ENCODE measurements at regions not wholly inside any gene's neighbourhood (a gene's known extent, or its start where the extent isn't known, plus 50 kb on each side); places are given as distances from the start of the nearest gene placed in this dataset.
"Not testable (repeated sequence)": the region's sequence is repeated elsewhere in the genome, so short reads cannot be mapped to it uniquely, and the experiment has no call there.

DNA sequence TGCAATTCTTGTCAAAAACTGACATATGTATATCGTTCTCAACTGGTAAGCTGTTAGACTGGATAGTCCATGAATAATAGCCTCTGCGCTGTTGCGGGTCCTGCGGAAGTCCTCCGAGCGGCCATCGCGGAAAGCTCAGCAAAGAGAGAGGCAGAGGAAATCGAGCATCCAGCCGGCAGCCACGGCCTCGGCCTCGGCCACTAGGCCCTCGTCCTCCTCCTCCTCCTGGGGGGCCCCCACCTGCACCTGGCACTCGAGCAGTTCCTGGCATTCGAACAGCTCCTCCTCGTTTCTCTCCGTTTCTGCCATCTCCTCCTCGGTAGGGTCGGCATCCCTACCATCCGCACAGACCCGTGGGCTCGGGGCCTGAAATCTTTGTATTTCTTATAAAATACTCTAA is 111.2 kb upstream of the CYLC1 start:
- DNase-seq, result not testable (repeated sequence)

DNA sequence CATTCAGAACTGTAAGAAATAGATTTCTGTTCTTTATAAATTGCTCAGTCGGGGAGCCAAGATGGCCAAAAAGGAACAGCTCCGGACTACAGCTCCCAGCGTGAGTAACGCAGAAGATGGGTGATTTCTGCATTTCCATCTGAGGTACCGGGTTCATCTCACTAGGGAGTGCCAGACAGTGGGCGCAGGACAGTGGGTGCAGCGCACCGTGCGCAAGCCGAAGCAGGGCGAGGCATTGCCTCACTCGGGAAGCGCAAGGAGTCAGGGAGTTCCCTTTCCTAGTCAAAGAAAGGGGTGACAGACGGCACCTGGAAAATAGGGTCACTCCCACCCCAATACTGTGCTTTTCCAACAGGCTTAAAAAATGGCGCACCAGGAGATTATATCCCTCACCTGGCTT is 110.5 kb upstream of the CYLC1 start:
- not testable (repeated sequence) for DNase-seq

DNA sequence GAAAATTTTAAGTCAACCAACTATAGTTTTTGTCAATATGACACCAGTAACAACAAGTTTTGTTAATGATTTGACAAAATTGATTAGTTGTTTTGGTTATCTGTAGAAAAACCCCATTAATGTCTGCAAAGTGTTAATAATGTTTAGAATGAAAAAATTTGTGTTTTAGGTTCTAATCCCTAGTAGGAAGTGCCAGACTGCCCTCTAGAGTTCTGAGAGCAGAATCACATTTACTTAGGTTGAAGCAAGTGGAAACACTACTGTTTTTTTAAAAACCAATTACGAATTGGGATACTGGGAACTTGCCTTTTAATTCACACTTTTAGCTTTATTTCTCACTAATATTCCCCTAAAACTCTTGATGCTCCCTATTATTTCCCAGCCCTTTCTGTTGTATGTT is 101.1 kb upstream of the CYLC1 start:
- peak; percentile 2 for DNase-seq

DNA sequence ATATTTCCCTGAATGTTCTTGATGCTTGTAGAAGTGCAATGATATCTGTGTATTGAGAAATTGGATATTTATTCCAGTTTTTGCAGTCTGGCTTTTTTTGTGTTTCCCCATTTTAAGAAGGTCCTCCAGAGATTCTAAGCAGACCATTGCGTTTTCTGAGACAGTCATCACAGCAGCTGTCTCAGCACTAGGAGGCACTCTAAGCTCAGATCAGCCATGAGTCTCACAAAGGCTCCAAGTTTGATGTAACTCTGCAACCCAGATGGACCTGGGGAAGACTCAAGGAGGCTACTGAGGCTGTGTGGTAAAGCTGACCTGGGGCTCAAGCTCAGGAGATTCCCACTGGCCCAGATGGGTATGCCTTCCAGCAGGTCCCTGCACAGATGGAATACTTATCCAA is 89.3 kb upstream of the CYLC1 start:
- peak; percentile 0 for DNase-seq
